GM18508 (cell line): ENCODE measurements at regions not wholly inside any gene's neighbourhood (a gene's known extent, or its start where the extent isn't known, plus 50 kb on each side); places are given as distances from the start of the nearest gene placed in this dataset.

Source experiments
- ATAC-seq: cut with Tn5 transposase; IDR thresholded peaks from one replicate; pipeline ENCODE4 v1.9.1; 2021; ENCODE audit warnings: moderate number of reproducible peaks; ENCODE audit not compliant: insufficient read depth, unreplicated experiment

- ATAC-seq: no peak
Observed at GRCh38 chr6:133166766-133167165, 74.4 kb upstream of the EYA4 start.

- no peak for ATAC-seq
Observed at GRCh38 chr6:133169901-133170300, 71.3 kb upstream of the EYA4 start.

GRCh38 chr6:133170602-133171001, 70.6 kb upstream of the EYA4 start:
- ATAC-seq: no peak

GRCh38 chr6:133171989-133172604, 69.1 kb upstream of the EYA4 start:
- no peak for ATAC-seq

GRCh38 chr6:133173276-133173675, 67.9 kb upstream of the EYA4 start:
- no peak for ATAC-seq

- ATAC-seq: no peak
Observed at GRCh38 chr6:133179481-133179880, 61.7 kb upstream of the EYA4 start.

- no peak for ATAC-seq
Observed at GRCh38 chr6:133183691-133184090, 57.5 kb upstream of the EYA4 start.

- ATAC-seq: no peak
Observed at GRCh38 chr6:133184798-133185372, 56.3 kb upstream of the EYA4 start.

GRCh38 chr6:133185731-133186130, 55.4 kb upstream of the EYA4 start:
- ATAC-seq: no peak

GRCh38 chr6:133187114-133187513, 54.0 kb upstream of the EYA4 start:
- no peak for ATAC-seq

- ATAC-seq: no peak
Observed at GRCh38 chr6:133187657-133188453, 53.3 kb upstream of the EYA4 start.

- ATAC-seq: no peak
Observed at GRCh38 chr6:133190912-133191311, 50.2 kb upstream of the EYA4 start.

- no peak for ATAC-seq
Observed at GRCh38 chr6:133191323-133191722, 49.8 kb upstream of the EYA4 start.
